NCI-H1694 (cell line): ENCODE measurements at regions not wholly inside any gene's neighbourhood (a gene's known extent, or its start where the extent isn't known, plus 50 kb on each side); places are given as distances from the start of the nearest gene placed in this dataset.
"Not testable (repeated sequence)": the region's sequence is repeated elsewhere in the genome, so short reads cannot be mapped to it uniquely, and the experiment has no call there.

Experiments used
- DNase-seq: peaks from one replicate; lab custom pipeline; 2025; lab: John Stamatoyannopoulos, UW

DNA sequence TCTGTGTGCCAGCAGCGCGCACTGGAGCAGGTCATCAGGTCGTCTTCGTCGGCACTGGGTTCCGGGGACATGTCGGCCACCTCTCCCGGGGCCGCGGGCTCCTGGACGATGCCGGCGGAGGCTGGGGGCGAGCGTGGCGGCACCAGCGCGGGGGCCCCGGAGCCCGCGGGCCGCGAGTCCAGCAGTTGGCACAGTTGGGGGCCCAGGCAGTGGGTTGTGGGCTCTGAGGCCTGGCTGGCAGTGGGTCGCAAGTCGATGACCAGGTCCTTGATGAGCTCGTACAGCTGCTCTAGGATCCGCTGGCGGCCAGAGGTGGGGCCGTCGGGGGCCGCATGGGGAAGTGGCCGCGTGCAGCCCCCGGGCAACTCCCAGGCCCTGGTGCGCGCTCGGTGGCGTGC is 300.5 kb downstream of the CCDC74A start:
- no peak for DNase-seq

DNA sequence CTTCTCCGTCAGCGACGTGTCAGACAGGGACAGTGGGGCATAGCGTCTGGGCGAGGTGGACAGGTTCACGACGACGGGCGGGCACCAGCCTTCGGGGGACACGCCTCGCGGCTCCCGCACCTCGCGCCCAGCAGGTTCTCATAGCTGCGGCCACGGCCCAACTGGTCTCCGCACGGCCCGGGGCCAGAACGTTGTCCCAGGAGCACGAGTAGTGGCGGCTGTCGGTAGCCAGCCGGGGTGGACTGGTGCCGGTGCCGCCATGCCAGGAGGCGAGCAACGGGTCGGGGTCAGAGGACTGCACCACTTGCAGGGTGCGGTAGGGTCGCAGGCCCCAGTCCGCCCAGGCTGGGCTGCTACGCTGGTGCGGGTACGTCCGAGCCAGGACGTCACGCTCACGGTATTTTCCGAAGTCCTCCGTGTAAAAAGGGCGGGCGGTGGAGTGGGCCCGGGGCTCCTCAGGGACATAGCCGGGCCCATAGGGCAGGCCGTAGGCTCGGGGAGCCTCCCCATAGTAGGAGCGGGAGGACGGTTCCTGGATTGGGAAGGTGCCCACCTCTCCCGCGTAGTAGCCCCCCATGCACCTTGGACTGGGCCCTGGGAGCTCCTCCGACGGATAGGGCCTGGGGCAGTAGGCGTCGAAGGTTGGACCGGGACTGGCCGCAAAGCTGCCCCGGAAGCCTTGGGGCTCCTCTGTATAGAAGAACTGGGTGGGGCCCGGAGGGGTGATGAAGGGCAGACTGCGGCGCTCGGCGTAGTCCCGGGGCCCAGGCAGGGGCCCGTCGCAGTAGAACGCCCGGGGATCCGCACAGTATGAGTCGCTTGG is 301.2 kb downstream of the CCDC74A start:
- DNase-seq, result not testable (repeated sequence)

DNA sequence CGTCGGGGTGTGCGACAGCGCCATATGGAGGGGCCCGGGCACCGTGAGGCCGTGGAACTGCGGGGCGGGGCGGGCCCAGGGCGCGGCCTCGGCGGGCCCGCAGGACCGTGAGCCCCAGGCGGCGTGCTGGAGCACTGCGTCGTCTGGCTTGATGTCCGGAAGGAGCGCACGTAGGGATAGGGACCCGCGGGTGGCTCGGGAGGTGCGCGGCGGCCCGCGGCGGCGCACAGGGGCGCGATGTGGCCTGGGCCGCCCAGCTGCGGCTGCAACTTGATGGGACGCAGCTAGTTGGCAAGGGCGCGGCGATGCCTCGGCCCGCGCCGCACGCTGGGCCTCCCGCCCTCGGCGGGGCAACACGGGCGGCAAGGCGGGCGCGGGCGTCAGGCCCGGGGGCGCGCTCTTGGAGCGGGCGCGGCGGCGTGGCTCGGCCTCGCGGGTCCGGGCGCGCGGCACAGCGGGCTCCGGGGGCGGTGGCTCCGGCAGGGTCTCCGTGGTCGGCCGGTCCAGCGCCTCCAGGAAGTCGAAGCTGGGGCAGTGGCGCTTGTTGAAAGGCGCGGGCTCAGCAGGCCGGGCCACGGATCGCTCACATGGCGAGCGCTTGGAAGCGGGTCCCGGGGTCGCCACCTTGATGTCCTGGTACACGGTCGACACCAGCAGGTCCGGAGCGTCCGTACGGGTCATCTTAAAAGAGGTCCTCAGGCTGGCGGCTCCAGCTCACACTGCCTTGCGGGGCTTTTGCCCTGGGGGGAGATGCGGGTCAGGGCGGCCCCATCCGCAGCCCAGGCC is 302.0 kb downstream of the CCDC74A start:
- not testable (repeated sequence) for DNase-seq

- not testable (repeated sequence) for DNase-seq
Observed at GRCh38 chr2:131830242-131830945, 302.7 kb downstream of the CCDC74A start.

- not testable (repeated sequence) for DNase-seq
Observed at GRCh38 chr2:131830946-131831310, 303.2 kb downstream of the CCDC74A start.

DNA sequence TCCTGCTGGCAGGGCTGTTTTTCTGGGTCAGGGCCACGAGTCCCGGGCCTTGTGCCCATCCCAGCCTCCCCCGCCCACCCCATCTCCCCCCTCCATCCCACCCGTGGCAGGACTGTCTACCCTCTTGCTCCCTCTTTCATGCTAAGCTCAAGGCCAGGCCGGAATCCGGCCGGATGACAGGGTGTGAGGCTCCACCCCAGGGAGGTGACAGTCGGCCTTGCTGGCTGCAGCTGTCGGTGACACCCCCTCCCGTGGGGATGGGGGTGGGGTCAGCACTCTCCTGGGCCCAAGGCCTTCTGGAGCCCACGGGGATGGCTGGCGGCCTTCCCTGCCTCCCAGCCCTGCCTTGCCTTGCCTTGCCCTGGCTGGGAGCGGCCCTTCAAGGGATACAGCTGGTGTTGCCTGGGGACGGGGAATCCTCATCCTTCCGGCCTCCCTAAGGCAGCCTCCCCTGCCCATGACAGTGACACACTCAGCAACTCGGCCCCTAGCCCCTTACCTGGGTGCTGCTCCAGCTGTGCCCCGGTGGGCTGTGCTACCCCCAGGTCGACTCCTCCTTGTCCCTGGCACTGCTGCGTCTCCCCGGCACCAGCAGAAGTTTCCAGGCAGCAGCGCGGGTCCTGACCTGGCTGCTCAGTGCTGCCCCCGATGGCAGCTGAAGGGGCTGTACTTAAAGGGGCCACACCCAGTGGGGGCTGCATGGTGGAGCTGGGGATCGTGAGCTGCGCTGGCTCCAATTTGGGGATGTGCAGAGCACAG is 303.9 kb downstream of the CCDC74A start:
- DNase-seq, result peak; percentile 45

GRCh38 chr2:131832209-131832780 is 304.6 kb downstream of the CCDC74A start:
- not testable (repeated sequence) for DNase-seq

- peak; percentile 77 for DNase-seq
Observed at GRCh38 chr2:131832917-131833316, 305.2 kb downstream of the CCDC74A start.

GRCh38 chr2:131833367-131834202 is 305.9 kb downstream of the CCDC74A start:
- DNase-seq, result not testable (repeated sequence)

GRCh38 chr2:131834203-131835020 is 306.7 kb downstream of the CCDC74A start:
- not testable (repeated sequence) for DNase-seq

DNA sequence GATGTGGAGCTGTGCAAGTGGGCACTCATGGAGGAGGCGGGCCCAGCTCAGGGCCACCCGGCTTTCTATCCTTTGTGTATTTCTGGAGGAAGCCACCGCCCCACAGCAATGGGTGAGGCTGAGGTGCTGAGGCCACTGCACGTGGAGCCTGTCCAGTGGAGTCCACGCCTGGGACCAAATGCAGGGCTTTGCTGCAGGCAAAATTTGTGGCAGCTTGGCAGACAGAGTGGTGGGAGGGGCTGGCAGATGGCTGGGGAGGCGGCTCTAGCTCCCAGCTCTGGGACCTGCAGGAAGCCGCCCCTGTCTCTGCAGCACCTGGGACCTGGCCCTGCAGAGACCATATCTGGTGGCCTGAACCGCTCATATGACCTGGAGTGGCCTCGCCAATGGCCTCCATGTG is 307.3 kb downstream of the CCDC74A start:
- DNase-seq, result peak; percentile 41

GRCh38 chr2:131835621-131836091 is 308.0 kb downstream of the CCDC74A start:
- no peak for DNase-seq

- DNase-seq, result not testable (repeated sequence)
Observed at GRCh38 chr2:131836116-131836515, 308.4 kb downstream of the CCDC74A start.

DNA sequence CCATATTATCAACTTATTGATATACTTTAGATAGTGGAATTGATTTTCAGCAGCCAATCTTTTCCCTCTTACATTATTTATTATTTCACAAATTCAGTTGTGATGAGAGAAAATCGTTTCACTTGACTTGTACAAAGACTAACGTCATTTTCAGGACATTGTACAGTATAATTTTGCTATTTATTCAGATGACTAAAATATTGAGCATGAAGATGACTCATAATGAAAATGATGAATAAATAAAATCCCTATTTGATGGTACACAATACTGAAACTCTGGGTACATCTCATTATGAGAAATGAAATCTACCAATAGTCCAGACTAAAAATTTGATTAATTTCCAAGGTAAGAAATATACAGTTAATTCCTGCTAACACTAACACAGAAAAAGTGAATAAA is 316.4 kb downstream of the CCDC74A start:
- not testable (repeated sequence) for DNase-seq

DNA sequence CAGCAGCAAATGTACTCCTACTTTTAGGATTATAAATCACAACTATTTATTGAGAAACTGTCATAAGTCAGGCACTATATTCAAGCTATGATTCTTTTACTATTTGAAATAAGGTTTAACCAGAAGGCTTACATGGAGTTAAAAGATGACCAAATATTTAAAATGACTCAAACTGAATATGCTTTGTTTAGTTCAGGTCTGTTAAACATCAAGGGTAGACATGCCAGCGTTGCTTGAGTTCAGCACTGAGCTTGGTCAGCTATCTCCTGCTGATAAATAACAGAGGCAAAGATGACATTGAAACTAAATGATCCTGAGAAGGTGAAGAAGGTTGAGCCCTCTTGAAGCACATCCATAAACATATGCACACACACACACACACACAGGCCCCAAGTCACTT is 305.6 kb downstream of the ANKRD30BL start:
- DNase-seq, result not testable (repeated sequence)

DNA sequence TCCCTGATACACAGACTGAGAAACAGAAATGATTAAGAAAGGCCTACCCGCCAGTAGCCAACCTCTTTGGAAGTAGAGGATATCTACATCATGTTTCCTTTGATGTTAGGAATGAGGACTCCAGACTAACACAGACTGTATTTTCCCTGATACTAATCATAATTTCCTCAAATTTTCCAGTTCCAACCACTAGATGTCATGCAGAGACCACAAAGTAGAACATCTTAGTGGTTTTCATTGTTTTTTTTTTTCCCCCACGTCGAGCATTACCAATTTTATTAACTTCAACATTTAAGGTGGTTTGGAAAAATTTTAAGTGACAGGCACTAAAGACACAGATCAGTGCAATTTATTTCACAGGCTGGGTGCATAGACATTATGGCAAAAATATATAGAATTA is 303.6 kb downstream of the ANKRD30BL start:
- not testable (repeated sequence) for DNase-seq
